Type B pancreatic cell (in vitro differentiated cells): ENCODE measurements at regions not wholly inside any gene's neighbourhood (a gene's known extent, or its start where the extent isn't known, plus 50 kb on each side); places are given as distances from the start of the nearest gene placed in this dataset.

ENCODE experiments used
- DNase-seq: peaks from one replicate; pipeline ENCODE4 v3.0.0; 2021; ENCODE audit warnings: mixed read lengths; ENCODE audit not compliant: unreplicated experiment; ENCODE audit errors: extremely low spot score
- H3K27ac Mint-ChIP-seq: 2 replicates; pipeline ENCODE4 v1.8.0; 2021; ENCODE audit warnings: mild to moderate bottlenecking, mixed read lengths
- H3K27me3 Mint-ChIP-seq: 2 replicates; pipeline ENCODE4 v1.8.0; 2021; ENCODE audit warnings: mixed read lengths
- H3K36me3 Mint-ChIP-seq: 2 replicates; pipeline ENCODE4 v1.8.0; 2021; ENCODE audit warnings: mixed read lengths
- H3K4me1 Mint-ChIP-seq: one replicate; pipeline ENCODE4 v1.8.0; 2021; ENCODE audit warnings: mixed read lengths; ENCODE audit not compliant: unreplicated experiment
- H3K4me3 Mint-ChIP-seq: 2 replicates; pipeline ENCODE4 v1.8.0; 2021; ENCODE audit warnings: mild to moderate bottlenecking, mixed read lengths
- H3K9me3 Mint-ChIP-seq: 2 replicates; pipeline ENCODE4 v1.8.0; 2021; ENCODE audit warnings: mixed read lengths
- TF ChIP-seq, protein P1 (sequence below): fragments of 200-600 bp; sonication (generic); conservative IDR thresholded peaks from 2 replicates; pipeline ENCODE4 v1.5.0; 2021; ENCODE audit warnings: antibody characterized with exemption, mild to moderate bottlenecking

DNA sequence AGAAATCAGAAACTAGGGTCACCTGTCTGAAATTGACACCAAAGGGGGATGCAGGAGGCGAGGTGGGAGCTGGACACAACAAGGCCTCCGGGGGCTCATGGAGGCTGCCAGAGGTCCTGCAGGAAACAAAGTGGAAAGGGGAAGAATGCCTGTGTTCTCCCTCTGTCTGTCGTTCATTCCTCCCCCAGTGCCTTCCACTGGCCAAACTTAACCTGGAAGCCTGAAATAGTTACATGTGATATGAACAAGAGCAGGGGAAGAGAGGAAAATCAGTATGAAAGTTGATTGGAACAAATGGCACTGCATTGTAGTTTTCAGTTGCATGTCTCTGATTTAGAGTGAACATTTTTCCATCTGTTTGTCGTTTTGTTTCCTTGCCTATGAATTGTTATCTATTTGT is 502.0 kb upstream of the CFAP20DC start:
- Mint-ChIP-seq H3K4me3 (no peak overlapping the region), H3K27me3 (peaks cover 4% of the 10 kb centered on the region), H3K27ac (no peak overlapping the region), H3K36me3 (no peaks in the 10 kb centered on the region), H3K9me3 (no peaks in the 10 kb centered on the region), H3K4me1 (peaks cover 25% of the 10 kb centered on the region)
- TF ChIP-seq, protein P1, sequence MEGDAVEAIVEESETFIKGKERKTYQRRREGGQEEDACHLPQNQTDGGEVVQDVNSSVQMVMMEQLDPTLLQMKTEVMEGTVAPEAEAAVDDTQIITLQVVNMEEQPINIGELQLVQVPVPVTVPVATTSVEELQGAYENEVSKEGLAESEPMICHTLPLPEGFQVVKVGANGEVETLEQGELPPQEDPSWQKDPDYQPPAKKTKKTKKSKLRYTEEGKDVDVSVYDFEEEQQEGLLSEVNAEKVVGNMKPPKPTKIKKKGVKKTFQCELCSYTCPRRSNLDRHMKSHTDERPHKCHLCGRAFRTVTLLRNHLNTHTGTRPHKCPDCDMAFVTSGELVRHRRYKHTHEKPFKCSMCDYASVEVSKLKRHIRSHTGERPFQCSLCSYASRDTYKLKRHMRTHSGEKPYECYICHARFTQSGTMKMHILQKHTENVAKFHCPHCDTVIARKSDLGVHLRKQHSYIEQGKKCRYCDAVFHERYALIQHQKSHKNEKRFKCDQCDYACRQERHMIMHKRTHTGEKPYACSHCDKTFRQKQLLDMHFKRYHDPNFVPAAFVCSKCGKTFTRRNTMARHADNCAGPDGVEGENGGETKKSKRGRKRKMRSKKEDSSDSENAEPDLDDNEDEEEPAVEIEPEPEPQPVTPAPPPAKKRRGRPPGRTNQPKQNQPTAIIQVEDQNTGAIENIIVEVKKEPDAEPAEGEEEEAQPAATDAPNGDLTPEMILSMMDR = no peak
- no peak for DNase-seq

DNA sequence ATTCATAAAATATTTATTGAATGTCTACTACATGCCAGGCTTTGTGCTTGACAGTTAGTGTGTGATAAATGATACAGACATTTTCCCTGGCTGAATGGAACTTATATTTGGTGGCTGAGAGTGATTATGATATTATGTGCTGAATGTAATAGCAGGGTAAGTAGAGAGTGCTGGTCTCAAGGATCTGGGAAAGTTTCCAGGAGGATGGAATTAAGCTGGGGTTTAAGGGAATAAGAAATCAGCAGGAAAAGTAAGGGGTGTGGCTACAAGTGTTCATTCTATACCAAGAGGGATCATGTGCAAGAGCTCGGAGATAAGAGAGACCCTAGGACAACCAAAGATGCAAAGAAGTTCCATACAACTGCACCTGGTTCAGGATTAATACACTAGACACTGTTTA is 500.1 kb upstream of the CFAP20DC start:
- H3K36me3 Mint-ChIP-seq = no peaks in the 10 kb centered on the region
- TF ChIP-seq, protein P1 = no peak

DNA sequence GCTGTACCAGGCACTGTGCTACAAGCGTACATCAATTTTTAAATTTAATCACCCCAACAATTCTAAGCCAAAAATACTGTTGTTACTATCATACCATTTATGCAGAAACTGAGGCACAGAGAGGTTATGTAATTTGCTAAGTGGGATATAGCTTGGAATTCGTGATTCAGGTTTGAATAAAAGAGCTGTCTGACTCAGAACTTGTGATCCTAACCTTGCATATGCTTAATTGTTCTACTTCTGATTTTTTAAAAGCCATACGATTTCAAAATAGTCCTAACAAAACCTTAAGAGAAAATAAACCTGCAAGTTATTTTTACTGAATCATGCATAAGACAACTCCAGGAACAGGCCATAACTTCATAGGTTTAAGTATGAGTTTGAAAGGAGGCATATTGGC is 498.0 kb upstream of the CFAP20DC start:
- Mint-ChIP-seq H3K4me3 (no peak overlapping the region), H3K36me3 (no peaks in the 10 kb centered on the region), H3K9me3 (no peaks in the 10 kb centered on the region), H3K27ac (no peak overlapping the region), H3K4me1 (peaks cover 31% of the 10 kb centered on the region), H3K27me3 (no peaks in the 10 kb centered on the region)
- TF ChIP-seq, protein P1 = no peak
- no peak for DNase-seq

More for the DNA sequence above, 500.1 kb upstream of the CFAP20DC start:
- no peak overlapping the region for H3K4me3 Mint-ChIP-seq
- H3K27ac Mint-ChIP-seq = no peak overlapping the region
- DNase-seq = no peak
- H3K27me3 Mint-ChIP-seq = no peaks in the 10 kb centered on the region
- peaks cover 28% of the 10 kb centered on the region for H3K4me1 Mint-ChIP-seq
- H3K9me3 Mint-ChIP-seq = no peaks in the 10 kb centered on the region

DNA sequence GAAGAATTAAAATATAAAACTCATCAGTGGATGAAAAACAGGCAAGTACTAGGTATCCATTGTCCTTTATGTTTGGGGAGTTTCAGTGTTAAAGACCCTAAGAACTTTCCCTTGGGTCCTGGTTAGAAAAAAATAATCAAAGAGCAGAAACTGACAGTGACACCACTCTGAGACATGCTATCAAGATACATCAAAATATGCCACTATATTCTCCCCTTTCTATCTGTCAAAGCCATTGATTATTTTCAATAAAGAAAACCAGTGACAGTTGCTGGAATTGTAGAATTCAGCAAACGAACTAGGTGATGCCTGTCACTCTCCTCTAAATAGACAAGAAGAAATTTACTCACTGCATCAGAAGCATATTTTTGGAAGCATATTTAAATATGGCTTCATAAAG is 496.7 kb upstream of the CFAP20DC start:
- DNase-seq = no peak
- Mint-ChIP-seq H3K4me1 (peaks cover 26% of the 10 kb centered on the region), H3K27me3 (no peaks in the 10 kb centered on the region), H3K4me3 (no peak overlapping the region), H3K27ac (no peak overlapping the region), H3K36me3 (no peaks in the 10 kb centered on the region), H3K9me3 (no peaks in the 10 kb centered on the region)
- TF ChIP-seq, protein P1 = no peak

DNA sequence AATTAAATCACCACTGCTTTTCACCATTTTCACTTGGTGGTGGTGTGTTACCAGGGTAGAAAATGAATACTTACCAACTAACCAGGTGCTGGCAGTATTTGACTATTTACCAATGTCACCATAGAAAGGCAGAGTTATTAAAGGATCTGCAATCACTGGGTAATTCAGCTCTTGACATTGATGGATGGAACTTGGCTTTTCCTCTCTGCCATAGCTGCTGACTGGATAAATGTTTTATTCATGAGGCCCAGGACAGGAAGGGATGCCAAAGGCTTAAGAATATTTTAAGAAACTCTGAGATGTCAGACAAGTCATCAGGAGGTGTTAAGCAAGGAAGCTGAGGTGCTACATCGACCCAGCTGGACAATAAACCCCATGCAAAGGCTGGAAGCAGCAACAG is 495.5 kb upstream of the CFAP20DC start:
- Mint-ChIP-seq H3K9me3 (no peaks in the 10 kb centered on the region), H3K27ac (no peak overlapping the region), H3K27me3 (no peaks in the 10 kb centered on the region), H3K4me3 (no peak overlapping the region), H3K36me3 (no peaks in the 10 kb centered on the region), H3K4me1 (peaks cover 33% of the 10 kb centered on the region)
- DNase-seq = no peak
- TF ChIP-seq, protein P1 = no peak

DNA sequence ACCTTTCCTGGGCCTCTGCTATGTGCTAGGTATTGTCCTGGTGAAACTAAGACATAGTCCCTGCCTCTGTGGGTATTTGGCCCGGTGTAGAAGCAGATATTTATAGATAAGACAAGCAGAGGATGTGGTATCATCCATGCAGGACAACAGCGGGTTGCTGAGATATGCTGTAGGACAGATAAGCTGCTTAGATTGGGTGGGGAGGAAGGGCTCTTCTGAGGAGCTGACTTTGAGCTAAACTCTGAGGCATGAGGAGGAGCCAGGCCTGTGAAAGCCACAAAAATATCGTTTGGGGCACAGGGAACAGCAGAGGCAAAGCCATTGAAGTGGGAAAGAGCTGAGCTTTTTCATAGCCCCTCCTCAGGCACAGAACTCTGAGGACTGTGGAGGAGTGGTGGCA is 492.5 kb upstream of the CFAP20DC start:
- TF ChIP-seq, protein P1 = no peak
- DNase-seq = no peak
- Mint-ChIP-seq H3K27me3 (peaks cover 6% of the 10 kb centered on the region), H3K4me3 (no peak overlapping the region), H3K9me3 (no peaks in the 10 kb centered on the region), H3K36me3 (no peaks in the 10 kb centered on the region), H3K27ac (no peak overlapping the region), H3K4me1 (peaks cover 30% of the 10 kb centered on the region)
